GM12878 (cell line): ENCODE measurements at regions not wholly inside any gene's neighbourhood (a gene's known extent, or its start where the extent isn't known, plus 50 kb on each side); places are given as distances from the start of the nearest gene placed in this dataset.

ENCODE experiments used
- ATAC-seq: fragments of 200-7000 bp; cut with Tn5 transposase; 3 replicates; pipeline ENCODE4 v1.9.1; 2020; ENCODE audit warnings: mild to moderate bottlenecking, moderate library complexity
- BruUV-seq: library from RNA; stranded (reverse); fragments of 400-500 nt; replicated peaks from 2 replicates; lab custom pipeline; 2021; lab: Mats Ljungman, UMichigan
- CTCF ChIA-PET: fragments of 300-600 bp; sonication (Branson Sonifier 250); formaldehyde crosslinking; extraction: SDS; loops from one replicate; lab custom pipeline; 2021; ENCODE audit warnings: inconsistent platforms; lab: Yijun Ruan, JAX
- POLR2A ChIA-PET: fragments of 350-600 bp; formaldehyde crosslinking; extraction: SDS; loops from one replicate; lab custom pipeline; 2021; ENCODE audit warnings: inconsistent platforms; lab: Charles Lee
- RAD21 ChIA-PET: fragments of 300-600 bp; sonication (Branson Sonifier 250); formaldehyde crosslinking; loops from one replicate; lab custom pipeline; 2023; ENCODE audit warnings: antibody characterized with exemption; ENCODE audit not compliant: unreplicated experiment; lab: Charles Lee
- SMC1A ChIA-PET: fragments of 300-600 bp; sonication (Branson Sonifier 250); formaldehyde crosslinking; loops from one replicate; lab custom pipeline; 2023; ENCODE audit not compliant: unreplicated experiment, uncharacterized antibody; lab: Charles Lee
- DNase-seq: peaks from one replicate; pipeline ENCODE4 v3.0.0-alpha.2; 2011; ENCODE audit warnings: low read depth, low spot score
- FAIRE-seq: peaks from 3 replicates; lab custom pipeline; 2011; peaks lifted over from hg19 to GRCh38; lab: Jason Lieb, UNC
- H2AFZ ChIP-seq: 2 replicates; pipeline ENCODE4 v1.6.0; 2011; ENCODE audit warnings: low read depth, low read length, control low read depth; ENCODE audit not compliant: control insufficient read depth
- H3K27ac ChIP-seq: 2 replicates; pipeline ENCODE4 v1.5.1; 2011; ENCODE audit warnings: control low read depth; ENCODE audit not compliant: control insufficient read depth, insufficient read depth
- H3K27me3 ChIP-seq, 2 experiments: replicated peaks in 1 of 2; 2 replicates each; pipeline versions ENCODE4 v1.6.0 to v1.6.1; 2011; ENCODE audit warnings: low read length in 1 of 2; ENCODE audit not compliant: control insufficient read depth in 2 of 2, insufficient read depth in 2 of 2
- H3K36me3 ChIP-seq, 2 experiments: 2 replicates each; pipeline ENCODE4 v1.5.1; 2011; ENCODE audit warnings: low read length in 1 of 2; ENCODE audit not compliant: control insufficient read depth in 2 of 2, insufficient read depth in 2 of 2
- H3K4me1 ChIP-seq: 2 replicates; pipeline ENCODE4 v1.6.1; 2011; ENCODE audit warnings: mild to moderate bottlenecking, low read length, moderate library complexity, mixed read lengths; ENCODE audit not compliant: control insufficient read depth, insufficient read depth
- H3K4me2 ChIP-seq: 2 replicates; pipeline ENCODE4 v1.6.0; 2011; ENCODE audit warnings: control low read depth; ENCODE audit not compliant: control insufficient read depth, insufficient read depth
- H3K4me3 ChIP-seq: fragments of 200-600 bp; sonication (generic); 2 replicates; pipeline ENCODE4 v1.5.1; 2016
- H3K79me2 ChIP-seq: 2 replicates; pipeline ENCODE4 v1.6.0; 2011; ENCODE audit warnings: low read length; ENCODE audit not compliant: control insufficient read depth, insufficient read depth
- H3K9ac ChIP-seq: 2 replicates; pipeline ENCODE4 v1.8.0; 2011; ENCODE audit warnings: low read length, control low read depth, mixed read lengths; ENCODE audit not compliant: control insufficient read depth, insufficient read depth
- H3K9me3 ChIP-seq: replicated peaks from 3 replicates; pipeline ENCODE4 v1.5.1; 2011; ENCODE audit warnings: mild to moderate bottlenecking, low read length; ENCODE audit not compliant: control insufficient read depth, insufficient read depth
- H4K20me1 ChIP-seq: 2 replicates; pipeline ENCODE4 v1.6.0; 2011; ENCODE audit not compliant: control insufficient read depth, insufficient read depth
- IKZF1 ChIP-seq: fragments of 450-650 bp; conservative IDR thresholded peaks from 2 replicates; pipeline ENCODE4 v1.6.1; 2017; ENCODE audit warnings: antibody characterized with exemption, mild to moderate bottlenecking
- MTA2 ChIP-seq: fragments of 450-650 bp; IDR thresholded peaks from 2 replicates; pipeline ENCODE4 v1.6.1; 2016; ENCODE audit warnings: low read depth, mild to moderate bottlenecking, moderate library complexity
- MTA3 ChIP-seq: IDR thresholded peaks from 2 replicates; pipeline ENCODE4 v1.6.1; 2012; ENCODE audit warnings: low read length, inconsistent platforms, borderline replicate concordance
- RBBP5 ChIP-seq: fragments of 200-600 bp; sonication (generic); conservative IDR thresholded peaks from 2 replicates; pipeline ENCODE4 v1.6.1; 2016
- STAT3 ChIP-seq: IDR thresholded peaks from 2 replicates; pipeline ENCODE4 v1.6.1; 2011; ENCODE audit warnings: low read depth, low read length, improper control_type of control experiment
- TCF3 ChIP-seq: IDR thresholded peaks from 2 replicates; pipeline ENCODE4 v1.6.1; 2012; ENCODE audit warnings: low read depth, mild to moderate bottlenecking, low read length, borderline replicate concordance; ENCODE audit not compliant: insufficient read depth
- ZNF207 ChIP-seq: fragments of 450-650 bp; IDR thresholded peaks from 2 replicates; pipeline ENCODE4 v1.6.1; 2014; ENCODE audit warnings: antibody characterized with exemption, mild to moderate bottlenecking, borderline replicate concordance
- ZNF384 ChIP-seq: IDR thresholded peaks from 2 replicates; pipeline ENCODE4 v1.6.1; 2012; ENCODE audit warnings: low read depth, mild to moderate bottlenecking, low read length, improper control_type of control experiment, borderline replicate concordance
- WGBS: methylation state at CpG from one replicate; pipeline ENCODE4 v1.1.6; 2016; ENCODE audit warnings: low lambda C conversion rate; ENCODE audit not compliant: insufficient replicate concordance, insufficient coverage; ENCODE audit errors: missing lambda C conversion rate; 5-methylcytosine and 5-hydroxymethylcytosine counted together
- in situ Hi-C: fragments of 300-500 bp; cut with MboI; formaldehyde crosslinking; loops from 9 replicates; pipeline ENCODE4 v1.14.3; 2018; ENCODE audit warnings: mixed read lengths
- intact Hi-C: fragments of 100-400 bp; cut with micrococcal nuclease; formaldehyde crosslinking; loops from one replicate; pipeline ENCODE4 v1.14.2; 2022; ENCODE audit not compliant: unreplicated experiment
- TF ChIP-seq, protein P1 (sequence below): IDR thresholded peaks from 2 replicates; pipeline ENCODE4 v1.6.1; 2011; ENCODE audit warnings: borderline replicate concordance, low read depth, mild to moderate bottlenecking, moderate library complexity, low read length; ENCODE audit not compliant: insufficient read depth, poor library complexity, severe bottlenecking
- TF ChIP-seq, protein P2 (sequence below): fragments of 450-650 bp; conservative IDR thresholded peaks from 2 replicates; pipeline ENCODE4 v1.6.1; 2017; ENCODE audit warnings: mild to moderate bottlenecking, moderate library complexity

GRCh38 chr4:3713817-3714641, 52.2 kb upstream of the ADRA2C start:
- intact Hi-C loops = no loop called here

More at GRCh38 chr4:3713817-3714641, 52.2 kb upstream of the ADRA2C start:
- TF ChIP-seq ZNF384 (no peak), STAT3 (no peak), MTA3 (no peak), IKZF1 (no peak), ZNF207 (no peak), TCF3 (0 out of 2 replicates have a peak, but pooled peaks have one; percentile 3), MTA2 (no peak), RBBP5 (no peak)
- TF ChIP-seq, protein P1, sequence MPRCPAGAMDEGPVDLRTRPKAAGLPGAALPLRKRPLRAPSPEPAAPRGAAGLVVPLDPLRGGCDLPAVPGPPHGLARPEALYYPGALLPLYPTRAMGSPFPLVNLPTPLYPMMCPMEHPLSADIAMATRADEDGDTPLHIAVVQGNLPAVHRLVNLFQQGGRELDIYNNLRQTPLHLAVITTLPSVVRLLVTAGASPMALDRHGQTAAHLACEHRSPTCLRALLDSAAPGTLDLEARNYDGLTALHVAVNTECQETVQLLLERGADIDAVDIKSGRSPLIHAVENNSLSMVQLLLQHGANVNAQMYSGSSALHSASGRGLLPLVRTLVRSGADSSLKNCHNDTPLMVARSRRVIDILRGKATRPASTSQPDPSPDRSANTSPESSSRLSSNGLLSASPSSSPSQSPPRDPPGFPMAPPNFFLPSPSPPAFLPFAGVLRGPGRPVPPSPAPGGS = peak; percentile 75
- TF ChIP-seq, protein P2, sequence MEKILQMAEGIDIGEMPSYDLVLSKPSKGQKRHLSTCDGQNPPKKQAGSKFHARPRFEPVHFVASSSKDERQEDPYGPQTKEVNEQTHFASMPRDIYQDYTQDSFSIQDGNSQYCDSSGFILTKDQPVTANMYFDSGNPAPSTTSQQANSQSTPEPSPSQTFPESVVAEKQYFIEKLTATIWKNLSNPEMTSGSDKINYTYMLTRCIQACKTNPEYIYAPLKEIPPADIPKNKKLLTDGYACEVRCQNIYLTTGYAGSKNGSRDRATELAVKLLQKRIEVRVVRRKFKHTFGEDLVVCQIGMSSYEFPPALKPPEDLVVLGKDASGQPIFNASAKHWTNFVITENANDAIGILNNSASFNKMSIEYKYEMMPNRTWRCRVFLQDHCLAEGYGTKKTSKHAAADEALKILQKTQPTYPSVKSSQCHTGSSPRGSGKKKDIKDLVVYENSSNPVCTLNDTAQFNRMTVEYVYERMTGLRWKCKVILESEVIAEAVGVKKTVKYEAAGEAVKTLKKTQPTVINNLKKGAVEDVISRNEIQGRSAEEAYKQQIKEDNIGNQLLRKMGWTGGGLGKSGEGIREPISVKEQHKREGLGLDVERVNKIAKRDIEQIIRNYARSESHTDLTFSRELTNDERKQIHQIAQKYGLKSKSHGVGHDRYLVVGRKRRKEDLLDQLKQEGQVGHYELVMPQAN = no peak
- no TSS peak for BruUV-seq
- Histone ChIP-seq H3K36me3 (no peaks in the 10 kb centered on the region), H3K4me3 (no peak overlapping the region), H3K4me1 (no peaks in the 10 kb centered on the region), H3K9ac (no peak overlapping the region), H2AFZ (no peak overlapping the region), H3K9me3 (no peaks in the 10 kb centered on the region; the same call in 2 of the 3 replicates), H3K27me3 (no peaks in the 10 kb centered on the region), H3K4me2 (no peak overlapping the region), H3K79me2 (no peaks in the 10 kb centered on the region), H3K27ac (no peak overlapping the region), H4K20me1 (no peaks in the 10 kb centered on the region)
- no peak for FAIRE-seq
- ChIA-PET RAD21 (no interaction called here), CTCF (no interaction called here), SMC1A (no interaction called here), POLR2A (no interaction called here)
- 30% methylated on average over 13 of the region's 13 CpGs for WGBS
- ATAC-seq = no peak
- in situ Hi-C loops = no loop called here
- DNase-seq = no peak
